Activated T-cell treated with anti-CD3 and anti-CD28 coated beads for 24 hours (primary cell): ENCODE measurements at regions not wholly inside any gene's neighbourhood (a gene's known extent, or its start where the extent isn't known, plus 50 kb on each side); places are given as distances from the start of the nearest gene placed in this dataset.

ENCODE experiments used
- DNase-seq: peaks from one replicate; pipeline ENCODE4 v3.0.0-alpha.2; 2020; ENCODE audit warnings: low read depth

DNA sequence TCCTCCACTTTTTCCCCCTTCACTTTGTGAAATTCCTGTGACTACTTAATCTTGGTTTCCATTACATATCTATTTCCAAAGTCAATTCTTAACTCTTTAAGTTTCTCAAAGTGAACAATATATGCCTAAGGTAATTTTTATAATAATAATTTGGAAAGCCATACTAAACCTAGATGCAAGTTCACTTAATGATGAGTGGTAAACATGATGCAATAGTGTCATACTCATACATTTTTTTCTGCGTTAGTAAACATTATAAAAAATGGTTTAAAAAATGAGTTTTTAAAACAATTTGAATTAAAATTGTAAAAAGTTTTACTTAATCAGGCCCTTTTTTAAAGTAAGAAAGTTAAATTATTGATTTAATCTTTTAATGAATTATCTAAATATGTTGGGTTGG lies 659.4 kb upstream of the FZD8 start:
- no peak for DNase-seq

GRCh38 chr10:36301139-36301538 lies 659.0 kb upstream of the FZD8 start:
- no peak for DNase-seq

GRCh38 chr10:36283827-36284226 lies 641.7 kb upstream of the FZD8 start:
- DNase-seq: no peak

GRCh38 chr10:36281831-36282331 lies 639.8 kb upstream of the FZD8 start:
- no peak for DNase-seq

- DNase-seq: no peak
Observed at GRCh38 chr10:36280890-36281499, 638.9 kb upstream of the FZD8 start.

GRCh38 chr10:36280321-36280741 lies 638.2 kb upstream of the FZD8 start:
- DNase-seq: no peak

- DNase-seq: no peak
Observed at GRCh38 chr10:36278176-36278575, 636.1 kb upstream of the FZD8 start.

DNA sequence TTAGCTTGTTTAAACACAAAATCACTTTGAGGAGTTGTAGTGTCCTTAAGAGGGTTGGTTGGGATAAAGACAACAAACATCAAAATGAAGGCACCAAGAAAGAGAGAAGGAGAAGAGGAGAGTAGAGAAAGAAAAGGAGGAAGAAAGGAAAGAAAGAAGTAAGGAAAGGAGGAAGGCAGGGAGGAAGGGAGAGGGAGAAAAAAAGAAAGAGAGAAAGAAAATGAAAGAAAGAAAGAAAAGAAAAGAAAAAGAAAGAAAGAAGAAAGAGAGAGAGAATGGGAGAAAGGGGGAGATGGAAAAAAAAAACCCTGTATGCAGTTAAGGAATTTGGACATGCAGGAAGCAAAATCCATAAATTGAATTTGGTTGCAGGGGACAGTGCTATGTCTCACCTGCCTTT lies 635.4 kb upstream of the FZD8 start:
- no peak for DNase-seq

DNA sequence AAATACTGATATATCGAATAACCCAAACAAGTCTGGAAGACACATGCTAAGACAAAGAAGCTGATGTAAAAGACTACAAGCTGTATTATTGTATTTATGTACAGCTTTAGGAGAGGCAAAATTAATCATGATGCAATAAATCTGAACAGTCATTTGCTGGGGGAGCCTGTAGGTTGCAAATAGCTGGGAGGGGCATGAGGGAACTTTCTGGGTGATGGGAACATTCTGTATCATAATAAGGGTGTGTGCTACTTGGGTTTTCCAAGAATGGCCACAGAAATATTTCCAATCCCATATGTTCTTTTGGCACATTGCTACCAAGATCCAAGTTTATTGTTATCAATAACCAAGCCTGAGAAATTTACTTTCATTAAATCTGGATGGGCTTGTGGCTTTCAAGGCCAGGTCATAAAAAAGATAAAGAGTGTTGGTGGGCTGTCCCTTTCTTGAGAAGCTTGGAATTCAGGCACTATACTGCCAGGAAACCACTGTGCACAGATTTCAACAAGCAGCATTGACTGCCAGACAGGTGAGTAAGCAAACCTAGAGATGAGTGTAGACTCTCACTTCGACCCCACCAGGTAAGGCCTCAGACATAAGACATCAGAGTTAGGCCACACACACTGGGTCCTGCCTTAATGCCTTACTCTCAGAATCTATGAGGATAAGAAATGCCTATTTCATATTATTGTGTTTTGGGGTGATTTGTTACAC lies 629.7 kb upstream of the FZD8 start:
- DNase-seq: no peak

- no peak for DNase-seq
Observed at GRCh38 chr10:36269222-36269621, 627.1 kb upstream of the FZD8 start.

DNA sequence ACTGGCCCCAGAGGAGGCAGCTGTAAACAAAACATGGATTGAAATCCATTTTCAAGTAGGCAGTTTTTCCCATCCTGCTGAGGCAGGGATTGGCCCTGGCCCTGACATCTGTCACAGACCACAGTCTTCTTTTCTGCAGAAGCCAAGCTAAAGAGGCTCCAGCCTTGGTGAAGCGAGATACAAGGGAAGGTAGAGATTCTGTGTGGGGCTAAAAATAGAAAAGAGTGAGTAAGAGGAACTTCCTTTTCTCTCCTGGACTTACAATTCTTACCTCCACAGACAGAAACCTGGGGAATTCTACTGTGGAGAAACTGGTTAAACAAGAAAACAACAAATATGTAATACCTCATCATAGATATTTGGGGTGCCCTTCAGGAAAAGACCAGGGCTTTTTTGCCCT lies 624.8 kb upstream of the FZD8 start:
- DNase-seq: no peak

DNA sequence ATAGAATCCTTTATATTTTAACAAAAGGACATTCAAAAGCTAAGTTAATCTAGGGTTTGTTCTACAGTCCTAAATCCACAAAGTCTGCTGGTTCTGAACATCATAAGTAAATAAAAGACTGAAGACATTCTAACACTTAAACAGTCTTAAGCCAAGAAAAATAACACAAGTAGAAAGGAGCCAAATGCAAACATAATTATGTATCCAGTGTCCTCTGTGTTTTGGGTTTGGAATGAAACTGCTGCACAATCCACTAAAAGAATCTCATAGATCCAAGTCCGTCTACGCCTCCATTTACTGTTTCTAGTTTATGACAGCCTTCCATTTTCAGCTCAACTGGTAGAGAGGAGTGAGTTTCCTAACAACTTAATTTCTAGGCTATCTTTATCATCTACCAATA lies 623.6 kb upstream of the FZD8 start:
- DNase-seq: no peak

DNA sequence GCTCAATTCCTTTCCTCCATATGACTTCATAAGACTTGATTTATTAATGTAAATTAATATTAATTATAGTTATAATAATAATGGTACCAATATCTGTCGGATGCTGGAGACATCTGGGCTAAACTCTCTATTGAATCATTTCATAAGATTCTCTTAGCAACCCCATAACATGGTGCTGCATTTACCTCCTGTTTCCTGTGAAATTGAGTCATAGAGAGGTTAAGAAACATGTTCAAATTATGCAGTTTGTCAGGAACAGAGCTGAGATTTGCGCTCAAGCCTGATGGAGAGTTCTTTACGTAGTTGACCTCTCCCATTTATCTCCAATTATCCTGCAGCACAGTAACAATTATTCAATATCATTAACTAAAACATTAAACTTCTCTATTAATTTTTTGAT lies 621.8 kb upstream of the FZD8 start:
- DNase-seq: no peak

GRCh38 chr10:36256948-36257356 lies 614.9 kb upstream of the FZD8 start:
- DNase-seq: no peak

DNA sequence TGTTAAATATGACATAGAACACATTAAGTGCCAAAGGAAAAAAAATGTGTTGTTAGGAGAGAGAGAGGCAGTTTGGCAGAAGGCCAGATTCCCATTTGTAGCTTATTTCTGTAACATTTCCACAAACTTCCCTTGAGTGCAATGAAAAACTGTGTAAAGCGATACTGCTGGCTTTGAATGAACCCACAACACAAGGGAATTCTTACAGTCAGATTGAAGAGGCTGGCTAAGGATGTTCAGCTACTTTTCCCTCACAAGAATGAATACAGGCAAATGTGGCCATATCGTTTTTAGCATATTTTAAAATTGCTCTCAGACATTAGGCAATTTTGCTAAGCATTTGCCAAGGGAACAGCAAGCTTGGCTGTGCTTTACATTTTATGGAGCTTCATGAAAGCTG lies 614.1 kb upstream of the FZD8 start:
- no peak for DNase-seq

DNA sequence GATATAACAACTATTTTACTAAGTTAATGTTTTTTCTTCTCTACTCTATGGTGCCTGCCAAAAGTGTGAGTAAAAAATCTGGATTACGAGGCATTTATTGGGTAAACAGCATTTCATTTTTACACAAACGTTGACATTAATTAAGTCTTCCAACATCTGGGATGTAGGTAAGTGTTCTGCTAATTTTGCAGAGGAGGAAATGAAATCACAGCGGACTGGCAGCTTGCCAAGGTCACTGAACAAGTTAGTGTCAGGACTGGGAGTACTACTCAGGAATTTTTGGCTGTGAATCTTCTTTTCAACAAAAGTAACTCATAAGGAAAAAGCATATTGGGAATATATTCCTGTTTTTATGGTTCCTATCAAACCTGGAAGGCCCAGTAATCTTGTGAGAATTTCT lies 612.1 kb upstream of the FZD8 start:
- DNase-seq: no peak

- no peak for DNase-seq
Observed at GRCh38 chr10:36253731-36254130, 611.6 kb upstream of the FZD8 start.

DNA sequence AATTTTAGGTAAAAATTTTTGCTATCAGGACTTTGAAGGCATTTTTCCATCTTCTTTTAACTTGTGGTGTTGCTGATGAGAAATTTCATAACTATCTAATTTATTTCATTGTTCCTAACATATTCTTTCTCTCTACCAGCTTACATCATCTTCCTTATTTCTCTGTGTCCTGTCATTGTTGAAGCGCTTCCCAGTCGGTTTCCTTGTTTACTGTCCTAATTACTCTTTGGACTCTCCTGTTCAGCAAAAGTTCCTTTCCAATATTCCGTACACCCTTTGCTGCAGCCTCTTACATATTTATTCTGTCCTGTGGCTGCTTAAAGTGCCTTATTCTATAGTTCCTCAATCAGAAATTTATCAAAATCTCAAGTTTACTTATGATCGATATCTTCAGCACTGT lies 609.0 kb upstream of the FZD8 start:
- no peak for DNase-seq

- DNase-seq: no peak
Observed at GRCh38 chr10:36248304-36248981, 606.3 kb upstream of the FZD8 start.

DNA sequence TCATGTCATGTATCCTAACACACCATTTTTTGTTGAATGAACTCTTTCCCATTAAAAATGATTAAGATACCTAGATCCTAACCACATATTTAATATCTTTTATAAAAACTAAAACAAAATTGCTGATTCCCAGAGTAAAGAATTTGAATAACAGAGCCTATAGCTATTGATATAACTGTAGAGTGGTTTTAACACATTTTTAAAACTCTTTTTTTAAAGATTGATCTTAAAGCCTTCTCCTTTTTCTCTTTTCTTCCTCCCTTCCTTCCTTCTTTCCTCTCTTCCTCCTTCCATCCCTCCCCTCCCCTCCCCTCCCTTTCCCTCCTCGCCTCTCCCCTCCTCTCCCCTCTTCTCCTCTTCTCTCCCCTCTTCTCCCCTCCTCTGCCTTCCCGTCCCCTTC lies 605.4 kb upstream of the FZD8 start:
- DNase-seq: no peak

GRCh38 chr10:36236931-36237330 lies 594.8 kb upstream of the FZD8 start:
- no peak for DNase-seq

GRCh38 chr10:36236341-36236740 lies 594.2 kb upstream of the FZD8 start:
- DNase-seq: no peak

DNA sequence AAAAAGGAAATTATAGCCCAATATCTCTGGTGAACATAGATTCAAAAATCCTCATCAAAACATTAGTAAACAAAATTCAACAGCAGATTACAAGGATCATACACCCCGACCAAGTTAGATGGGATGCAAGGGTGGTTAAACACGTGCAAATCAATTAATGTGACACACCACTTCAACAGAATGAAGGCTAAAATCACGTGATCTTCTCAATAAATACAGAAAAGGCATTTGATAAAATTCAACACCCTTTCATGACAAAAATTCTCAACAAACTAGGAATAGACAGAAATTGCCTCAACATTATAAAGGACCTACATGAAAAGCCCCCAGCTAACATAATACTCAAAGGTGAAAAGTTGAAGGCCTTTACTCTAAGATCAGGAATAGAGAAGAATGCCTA lies 590.8 kb upstream of the FZD8 start:
- no peak for DNase-seq
